GM12865 (cell line): ENCODE measurements at regions not wholly inside any gene's neighbourhood (a gene's known extent, or its start where the extent isn't known, plus 50 kb on each side); places are given as distances from the start of the nearest gene placed in this dataset.

Experiments used
- DNase-seq: peaks from one replicate; pipeline ENCODE4 v3.0.0; 2010; ENCODE audit warnings: low read depth
- H3K4me3 ChIP-seq: 2 replicates; pipeline ENCODE4 v1.5.1; 2011; ENCODE audit warnings: mild to moderate bottlenecking, low read depth, low read length, control low read depth
- TF ChIP-seq, protein P1 (sequence below): IDR thresholded peaks from 2 replicates; pipeline ENCODE4 v1.5.1; 2011; ENCODE audit warnings: low read length, control low read depth, low read depth, inconsistent platforms; ENCODE audit not compliant: insufficient read depth; ENCODE audit errors: missing control alignments

DNA sequence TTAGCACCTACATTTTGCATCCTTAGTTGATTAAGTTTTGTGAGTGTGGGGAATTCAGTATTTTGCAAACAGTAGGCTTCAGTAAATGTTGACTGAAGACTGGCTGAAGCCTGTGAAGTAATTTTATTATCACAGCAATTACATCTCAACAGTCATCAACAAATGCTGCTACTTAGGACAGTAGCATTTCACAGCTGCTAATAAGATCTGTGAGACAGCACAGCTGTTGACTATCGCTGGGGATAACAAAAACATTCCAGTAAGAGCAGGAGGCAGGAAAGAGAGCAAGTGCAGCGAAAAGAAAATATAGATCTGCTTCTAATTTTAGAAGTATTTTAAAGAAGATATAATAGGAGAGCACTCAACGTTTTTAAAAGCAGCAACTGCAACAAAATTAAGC lies 117.3 kb upstream of the FGF10 start:
- TF ChIP-seq, protein P1, sequence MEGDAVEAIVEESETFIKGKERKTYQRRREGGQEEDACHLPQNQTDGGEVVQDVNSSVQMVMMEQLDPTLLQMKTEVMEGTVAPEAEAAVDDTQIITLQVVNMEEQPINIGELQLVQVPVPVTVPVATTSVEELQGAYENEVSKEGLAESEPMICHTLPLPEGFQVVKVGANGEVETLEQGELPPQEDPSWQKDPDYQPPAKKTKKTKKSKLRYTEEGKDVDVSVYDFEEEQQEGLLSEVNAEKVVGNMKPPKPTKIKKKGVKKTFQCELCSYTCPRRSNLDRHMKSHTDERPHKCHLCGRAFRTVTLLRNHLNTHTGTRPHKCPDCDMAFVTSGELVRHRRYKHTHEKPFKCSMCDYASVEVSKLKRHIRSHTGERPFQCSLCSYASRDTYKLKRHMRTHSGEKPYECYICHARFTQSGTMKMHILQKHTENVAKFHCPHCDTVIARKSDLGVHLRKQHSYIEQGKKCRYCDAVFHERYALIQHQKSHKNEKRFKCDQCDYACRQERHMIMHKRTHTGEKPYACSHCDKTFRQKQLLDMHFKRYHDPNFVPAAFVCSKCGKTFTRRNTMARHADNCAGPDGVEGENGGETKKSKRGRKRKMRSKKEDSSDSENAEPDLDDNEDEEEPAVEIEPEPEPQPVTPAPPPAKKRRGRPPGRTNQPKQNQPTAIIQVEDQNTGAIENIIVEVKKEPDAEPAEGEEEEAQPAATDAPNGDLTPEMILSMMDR = no peak
- no peak for DNase-seq
- H3K4me3 ChIP-seq = no peak overlapping the region

- TF ChIP-seq, protein P1 = no peak
- H3K4me3 ChIP-seq = no peak overlapping the region
- DNase-seq = no peak
These were observed 110.2 kb upstream of the FGF10 start for GRCh38 chr5:44499381-44499780.

- no peak for DNase-seq
- no peak overlapping the region for H3K4me3 ChIP-seq
- TF ChIP-seq, protein P1 = no peak
These were observed 108.4 kb upstream of the FGF10 start for GRCh38 chr5:44497606-44498005.

DNA sequence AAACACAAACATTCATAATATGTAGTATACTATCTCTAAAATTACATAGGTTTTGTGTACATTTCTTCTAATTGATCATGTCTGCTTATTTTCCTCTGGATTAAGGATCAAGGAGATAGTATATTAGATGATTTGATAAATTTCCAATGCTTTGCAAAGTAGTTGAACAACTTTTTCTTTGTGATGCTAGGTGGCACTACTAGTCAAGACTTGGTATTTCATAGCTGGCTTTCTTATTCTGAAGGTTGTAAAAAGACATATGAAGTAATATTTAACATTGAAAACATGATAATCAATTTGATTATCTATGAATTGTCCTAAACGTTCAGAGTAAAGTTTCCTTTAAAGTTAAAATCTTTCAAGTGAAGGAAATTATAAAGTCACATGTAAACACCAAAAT lies 106.1 kb upstream of the FGF10 start:
- TF ChIP-seq, protein P1 = no peak
- H3K4me3 ChIP-seq = no peak overlapping the region
- no peak for DNase-seq

DNA sequence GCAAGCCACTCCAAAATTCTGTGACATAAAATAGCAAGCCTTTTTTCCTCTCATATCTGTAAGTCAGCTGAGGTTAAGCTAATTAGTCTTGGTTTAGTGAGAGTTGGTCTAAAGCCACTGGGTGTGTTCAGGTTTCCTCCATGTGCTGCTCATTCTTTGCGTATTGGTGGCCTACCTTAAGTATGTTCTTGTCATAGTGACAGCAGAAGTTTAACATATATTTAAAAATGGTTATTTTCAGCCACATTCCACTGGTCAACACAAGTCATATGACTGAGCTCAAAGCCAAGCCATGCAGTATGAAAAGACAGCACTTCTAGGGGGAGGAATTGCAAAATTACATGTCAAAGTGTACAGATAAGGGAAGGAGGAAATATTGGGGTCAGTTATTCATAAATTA lies 100.5 kb upstream of the FGF10 start:
- H3K4me3 ChIP-seq = no peak overlapping the region
- TF ChIP-seq, protein P1 = no peak
- no peak for DNase-seq

DNA sequence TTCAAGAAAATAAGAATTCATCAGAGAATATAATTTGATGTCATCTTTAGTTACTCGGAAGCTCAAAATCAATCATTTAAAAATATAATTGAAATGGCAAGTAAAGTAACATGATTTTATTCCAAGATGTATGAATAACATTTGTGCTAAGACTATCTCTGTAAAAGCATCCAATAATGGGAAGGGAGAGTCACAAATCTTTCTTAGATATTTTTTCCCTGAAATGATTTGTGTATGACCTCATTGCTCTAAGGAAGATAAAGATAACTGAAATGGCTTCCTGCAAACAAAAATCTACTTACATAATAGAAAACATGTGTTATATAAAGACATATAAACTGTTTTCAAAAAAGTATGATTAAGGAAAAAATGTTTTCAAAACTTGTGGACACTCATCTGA lies 97.4 kb upstream of the FGF10 start:
- TF ChIP-seq, protein P1 = no peak
- no peak for DNase-seq

DNA sequence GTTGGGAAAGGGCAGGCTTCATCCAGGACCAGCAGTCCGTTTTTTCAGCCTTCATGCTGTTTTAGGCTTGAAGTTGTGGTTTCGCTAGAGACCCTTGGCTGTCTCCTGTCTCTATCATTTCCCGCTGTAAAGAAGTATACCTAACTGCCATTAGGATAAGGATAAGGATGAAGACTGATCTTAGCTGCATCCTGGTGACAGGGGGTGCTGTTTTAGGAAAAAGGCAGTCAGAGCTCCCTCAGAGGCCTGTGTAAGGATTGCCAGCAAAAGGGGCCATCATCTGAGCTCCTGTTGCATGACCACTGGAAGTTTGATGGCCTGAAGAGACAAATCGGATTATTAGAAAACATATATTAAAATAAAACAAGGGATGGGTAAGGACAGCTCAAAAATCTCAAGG lies 64.8 kb upstream of the FGF10 start:
- DNase-seq = no peak
- no peak overlapping the region for H3K4me3 ChIP-seq
- TF ChIP-seq, protein P1 = no peak

More for the DNA sequence above, 97.4 kb upstream of the FGF10 start:
- no peak overlapping the region for H3K4me3 ChIP-seq
